SK-N-SH (cell line): ENCODE measurements at regions not wholly inside any gene's neighbourhood (a gene's known extent, or its start where the extent isn't known, plus 50 kb on each side); places are given as distances from the start of the nearest gene placed in this dataset.
A peak's percentile ranks its signal among the peaks of the same experiment; 100 is the strongest.
"Not testable (repeated sequence)": the region's sequence is repeated elsewhere in the genome, so short reads cannot be mapped to it uniquely, and the experiment has no call there.

ENCODE experiments used
- CTCF ChIA-PET: fragments of 300-600, 350-600 bp; formaldehyde crosslinking; extraction: SDS; loops from one replicate; lab custom pipeline; 2021; lab: Yijun Ruan, JAX
- POLR2A ChIA-PET: fragments of 350-600 bp; sonication (Branson Sonifier 250); formaldehyde crosslinking; extraction: SDS; loops from one replicate; lab custom pipeline; 2020; ENCODE audit warnings: antibody characterized with exemption, inconsistent platforms; lab: Yijun Ruan, JAX
- DNase-seq: peaks from one replicate; pipeline ENCODE4 v3.0.0; 2012
- H2AFZ ChIP-seq: fragments of 200-600 bp; sonication (generic); 2 replicates; pipeline ENCODE4 v1.8.1; 2016; ENCODE audit warnings: antibody characterized with exemption, mild to moderate bottlenecking, low read depth
- H3F3A ChIP-seq: fragments of 200-600 bp; sonication (generic); replicated peaks from 2 replicates; pipeline ENCODE3; 2016; ENCODE audit warnings: antibody characterized with exemption, mild to moderate bottlenecking; ENCODE audit not compliant: insufficient read depth
- H3K27ac ChIP-seq, 2 experiments: fragments of 200-500 bp in 1 of 2; fragments of 200-600 bp in 1 of 2; sonication (Bioruptor generic) in 1 of 2; sonication (generic), shearing (Covaris generic) in 1 of 2; 2 replicates each; pipeline versions ENCODE4 v1.5.1 to v1.6.1; 2014 to 2016; ENCODE audit warnings: low read depth in 2 of 2, inconsistent platforms in 1 of 2, low read length in 1 of 2, mild to moderate bottlenecking in 1 of 2, mixed read lengths in 1 of 2
- H3K27me3 ChIP-seq: fragments of 200-600 bp; sonication (generic), shearing (Covaris generic); 2 replicates; pipeline ENCODE4 v1.6.1; 2016; ENCODE audit warnings: mixed run types; ENCODE audit not compliant: insufficient read depth
- H3K36me3 ChIP-seq, 2 experiments: fragments of 200-500 bp in 1 of 2; fragments of 200-600 bp in 1 of 2; sonication (Bioruptor generic) in 1 of 2; sonication (generic) in 1 of 2; replicated peaks in 1 of 2; 2 replicates each; pipeline versions ENCODE3 to v1.5.1; 2014 to 2016; ENCODE audit warnings: low read length in 1 of 2, mild to moderate bottlenecking in 1 of 2; ENCODE audit not compliant: insufficient read depth in 2 of 2, control insufficient read depth in 1 of 2
- H3K4me1 ChIP-seq, 2 experiments: fragments of 200-500 bp in 1 of 2; fragments of 200-600 bp in 1 of 2; sonication (Bioruptor generic) in 1 of 2; sonication (generic), shearing (Covaris generic) in 1 of 2; 2 replicates each; pipeline versions ENCODE4 v1.5.1 to v1.6.1; 2014 to 2016; ENCODE audit warnings: low read depth in 1 of 2, low read length in 1 of 2, mixed run types in 1 of 2; ENCODE audit not compliant: insufficient read depth in 2 of 2, control insufficient read depth in 1 of 2
- H3K4me2 ChIP-seq: fragments of 200-600 bp; sonication (generic), shearing (Covaris generic); 2 replicates; pipeline ENCODE4 v1.6.1; 2017; ENCODE audit warnings: mixed run types
- H3K4me3 ChIP-seq, 2 experiments: fragments of 200-500 bp in 1 of 2; fragments of 200-600 bp in 1 of 2; sonication (Bioruptor generic) in 1 of 2; sonication (generic), shearing (Covaris generic) in 1 of 2; 2 replicates each; pipeline versions ENCODE4 v1.5.1 to v1.8.1; 2014 to 2016; ENCODE audit warnings: low read depth in 2 of 2, inconsistent platforms in 1 of 2, low read length in 1 of 2, mild to moderate bottlenecking in 1 of 2, mixed read lengths in 1 of 2, moderate library complexity in 1 of 2
- H3K79me2 ChIP-seq: fragments of 200-600 bp; sonication (generic); 2 replicates; pipeline ENCODE4 v1.8.1; 2017; ENCODE audit warnings: mild to moderate bottlenecking; ENCODE audit not compliant: insufficient read depth
- H3K9ac ChIP-seq: fragments of 200-600 bp; sonication (generic); 2 replicates; pipeline ENCODE4 v1.6.1; 2017; ENCODE audit warnings: mixed run types
- H3K9me2 ChIP-seq: fragments of 200-600 bp; sonication (generic); 2 replicates; pipeline ENCODE4 v1.6.1; 2017; ENCODE audit warnings: mixed run types
- H3K9me3 ChIP-seq: fragments of 200-600 bp; sonication (generic); 2 replicates; pipeline ENCODE4 v1.6.1; 2017; ENCODE audit warnings: mixed run types, mild to moderate bottlenecking, moderate library complexity
- H4K20me1 ChIP-seq: fragments of 200-600 bp; sonication (generic); 2 replicates; pipeline ENCODE4 v1.6.1; 2017; ENCODE audit warnings: mild to moderate bottlenecking, mixed run types; ENCODE audit not compliant: insufficient read depth
- GABPA ChIP-seq: IDR thresholded peaks from 2 replicates; pipeline ENCODE4 v1.4.0; 2012; ENCODE audit warnings: low read depth, mild to moderate bottlenecking
- GATA2 ChIP-seq: sonication (generic); formaldehyde crosslinking; IDR thresholded peaks from 2 replicates; pipeline ENCODE4 v1.5.0; 2020; ENCODE audit warnings: mild to moderate bottlenecking, missing genetic modification reagents
- JUND ChIP-seq: IDR thresholded peaks from 2 replicates; pipeline ENCODE4 v1.4.0; 2012
- MXI1 ChIP-seq: IDR thresholded peaks from 2 replicates; pipeline ENCODE4 v1.6.1; 2012; ENCODE audit warnings: mild to moderate bottlenecking, low read depth, low read length, improper control_type of control experiment
- NFIC ChIP-seq: IDR thresholded peaks from 2 replicates; pipeline ENCODE4 v1.4.0; 2012; ENCODE audit warnings: borderline replicate concordance
- RAD21 ChIP-seq: IDR thresholded peaks from 2 replicates; pipeline ENCODE4 v1.6.1; 2012; ENCODE audit warnings: mild to moderate bottlenecking, low read length
- REST ChIP-seq: IDR thresholded peaks from 2 replicates; pipeline ENCODE4 v1.6.1; 2012; ENCODE audit warnings: mild to moderate bottlenecking, low read depth, low read length, moderate library complexity
- TCF12 ChIP-seq: IDR thresholded peaks from 2 replicates; pipeline ENCODE4 v1.4.0; 2012
- TEAD4 ChIP-seq: IDR thresholded peaks from 2 replicates; pipeline ENCODE4 v1.4.0; 2012; ENCODE audit warnings: mild to moderate bottlenecking, borderline replicate concordance; ENCODE audit not compliant: insufficient read depth
- WGBS: methylation state at CpG from one replicate; pipeline ENCODE4 v1.1.6; 2017; ENCODE audit warnings: low lambda C conversion rate; 5-methylcytosine and 5-hydroxymethylcytosine counted together
- TF ChIP-seq, protein P1 (sequence below): IDR thresholded peaks from 2 replicates; pipeline ENCODE4; 2012
- TF ChIP-seq, protein P2 (sequence below): fragments of 200-600 bp; sonication (generic); IDR thresholded peaks from 2 replicates; pipeline ENCODE4 v1.6.1; 2017; ENCODE audit warnings: antibody characterized with exemption, mild to moderate bottlenecking, moderate library complexity
- TF ChIP-seq, protein P3 (sequence below): fragments of 150-350 bp; IDR thresholded peaks from 2 replicates; pipeline ENCODE4 v1.6.1; 2016; ENCODE audit warnings: mild to moderate bottlenecking, low read depth, low read length

DNA sequence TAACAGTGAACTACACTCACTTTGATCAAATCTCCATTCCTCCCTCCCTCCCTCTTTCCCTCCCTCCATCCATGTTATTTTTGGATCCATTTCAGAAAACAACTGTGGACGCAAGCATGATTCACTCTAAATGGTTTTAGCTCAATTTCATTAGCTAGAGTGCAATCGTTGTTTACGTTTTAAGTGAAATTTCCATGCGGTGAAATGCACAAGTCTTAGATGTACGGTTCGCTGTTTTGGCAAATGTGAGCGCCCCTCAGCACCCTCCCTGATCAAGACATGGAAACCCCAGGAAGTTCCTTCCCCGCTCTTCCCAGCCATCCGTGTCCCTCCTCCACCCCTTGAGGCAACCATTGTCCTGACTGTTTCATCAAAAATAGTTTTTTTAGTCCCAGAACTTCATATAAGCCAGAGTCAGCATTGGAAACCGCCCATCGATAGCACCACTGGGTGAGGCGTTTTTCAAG lies 206.3 kb downstream of the NPIPB11 start:
- H3K9me2 ChIP-seq, H3K79me2 ChIP-seq, H3K36me3 ChIP-seq, DNase-seq, H3K9ac ChIP-seq, CTCF ChIA-PET, POLR2A ChIA-PET, H3K9me3 ChIP-seq, H3F3A ChIP-seq, H4K20me1 ChIP-seq, H3K27me3 ChIP-seq: not testable (repeated sequence)
- peak; percentile 38; the same call in 1 of the 2 replicates for TF ChIP-seq NFIC
- Histone ChIP-seq H3K27ac (peak overlapping the region; percentile 68 to 71), H3K4me2 (peak overlapping the region; percentile 57; the same call in 1 of the 2 replicates), H2AFZ (peak overlapping the region; percentile 22; the same call in 1 of the 2 replicates), H3K4me1 (peaks cover 3 to 44% of the 10 kb centered on the region in 2 experiments; a peak in 1 of 4 replicates), H3K4me3 (0 out of 4 replicates have a peak overlapping the region, but pooled peaks of 1 of the 2 experiments have one; percentile 23)
- 9% methylated on average over 12 of the region's 12 CpGs for WGBS

DNA sequence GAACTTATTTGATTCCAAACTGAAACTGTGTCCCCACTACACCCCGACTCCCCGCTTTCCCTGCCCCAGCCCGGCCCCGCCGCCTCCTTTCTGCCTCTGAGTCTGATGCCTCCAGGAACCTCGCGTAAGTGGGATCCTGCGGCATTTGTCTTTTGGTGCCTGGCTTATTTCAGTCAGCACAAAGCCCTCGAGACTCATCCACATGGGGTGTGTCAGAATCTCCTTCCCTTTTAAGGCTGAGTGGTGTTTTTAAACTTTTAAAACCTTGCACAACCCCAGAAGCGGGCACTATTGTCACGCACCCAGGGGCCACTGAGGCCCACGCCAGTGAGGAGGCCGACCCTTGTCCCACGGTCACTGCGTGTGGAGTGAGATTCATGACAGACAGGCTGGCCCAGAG lies 206.9 kb downstream of the NPIPB11 start:
- peak overlapping the region; percentile 57; the same call in 1 of the 2 replicates for H3K4me2 ChIP-seq
- peak overlapping the region; percentile 60 to 68; a peak in 3 of 4 replicates for H3K27ac ChIP-seq
- H2AFZ ChIP-seq = not testable (repeated sequence)

GRCh38 chr16:29198731-29199521 lies 207.6 kb downstream of the NPIPB11 start:
- Histone ChIP-seq H2AFZ (no peak overlapping the region), H4K20me1 (no peaks in the 10 kb centered on the region), H3K36me3 (no peaks in the 10 kb centered on the region), H3K4me1 (peaks cover 3 to 44% of the 10 kb centered on the region in 2 experiments; a peak in 1 of 4 replicates), H3K9me2 (no peaks in the 10 kb centered on the region), H3K27me3 (no peaks in the 10 kb centered on the region), H3K4me2 (no peak overlapping the region), H3K79me2 (no peaks in the 10 kb centered on the region), H3K27ac (peak overlapping the region; percentile 36 to 68; a peak in 2 of 4 replicates), H3K9ac (no peak overlapping the region), H3K9me3 (no peaks in the 10 kb centered on the region), H3K4me3 (no peak overlapping the region), H3F3A (no peaks in the 10 kb centered on the region)
- ChIA-PET CTCF (no interaction called here), POLR2A (no interaction called here)
- WGBS = 85% methylated on average over 16 of the region's 23 CpGs
- no peak for DNase-seq
- no peak for TF ChIP-seq RAD21
- TF ChIP-seq JUND = no peak
- no peak for TF ChIP-seq TEAD4
- TF ChIP-seq MXI1 = no peak
- TF ChIP-seq, protein P1, sequence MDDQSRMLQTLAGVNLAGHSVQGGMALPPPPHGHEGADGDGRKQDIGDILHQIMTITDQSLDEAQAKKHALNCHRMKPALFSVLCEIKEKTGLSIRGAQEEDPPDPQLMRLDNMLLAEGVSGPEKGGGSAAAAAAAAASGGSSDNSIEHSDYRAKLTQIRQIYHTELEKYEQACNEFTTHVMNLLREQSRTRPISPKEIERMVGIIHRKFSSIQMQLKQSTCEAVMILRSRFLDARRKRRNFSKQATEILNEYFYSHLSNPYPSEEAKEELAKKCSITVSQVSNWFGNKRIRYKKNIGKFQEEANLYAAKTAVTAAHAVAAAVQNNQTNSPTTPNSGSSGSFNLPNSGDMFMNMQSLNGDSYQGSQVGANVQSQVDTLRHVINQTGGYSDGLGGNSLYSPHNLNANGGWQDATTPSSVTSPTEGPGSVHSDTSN = no peak
- no peak for TF ChIP-seq TCF12
- TF ChIP-seq, protein P2, sequence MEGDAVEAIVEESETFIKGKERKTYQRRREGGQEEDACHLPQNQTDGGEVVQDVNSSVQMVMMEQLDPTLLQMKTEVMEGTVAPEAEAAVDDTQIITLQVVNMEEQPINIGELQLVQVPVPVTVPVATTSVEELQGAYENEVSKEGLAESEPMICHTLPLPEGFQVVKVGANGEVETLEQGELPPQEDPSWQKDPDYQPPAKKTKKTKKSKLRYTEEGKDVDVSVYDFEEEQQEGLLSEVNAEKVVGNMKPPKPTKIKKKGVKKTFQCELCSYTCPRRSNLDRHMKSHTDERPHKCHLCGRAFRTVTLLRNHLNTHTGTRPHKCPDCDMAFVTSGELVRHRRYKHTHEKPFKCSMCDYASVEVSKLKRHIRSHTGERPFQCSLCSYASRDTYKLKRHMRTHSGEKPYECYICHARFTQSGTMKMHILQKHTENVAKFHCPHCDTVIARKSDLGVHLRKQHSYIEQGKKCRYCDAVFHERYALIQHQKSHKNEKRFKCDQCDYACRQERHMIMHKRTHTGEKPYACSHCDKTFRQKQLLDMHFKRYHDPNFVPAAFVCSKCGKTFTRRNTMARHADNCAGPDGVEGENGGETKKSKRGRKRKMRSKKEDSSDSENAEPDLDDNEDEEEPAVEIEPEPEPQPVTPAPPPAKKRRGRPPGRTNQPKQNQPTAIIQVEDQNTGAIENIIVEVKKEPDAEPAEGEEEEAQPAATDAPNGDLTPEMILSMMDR = no peak
- no peak for TF ChIP-seq GABPA
- TF ChIP-seq REST = no peak
- TF ChIP-seq, protein P3, sequence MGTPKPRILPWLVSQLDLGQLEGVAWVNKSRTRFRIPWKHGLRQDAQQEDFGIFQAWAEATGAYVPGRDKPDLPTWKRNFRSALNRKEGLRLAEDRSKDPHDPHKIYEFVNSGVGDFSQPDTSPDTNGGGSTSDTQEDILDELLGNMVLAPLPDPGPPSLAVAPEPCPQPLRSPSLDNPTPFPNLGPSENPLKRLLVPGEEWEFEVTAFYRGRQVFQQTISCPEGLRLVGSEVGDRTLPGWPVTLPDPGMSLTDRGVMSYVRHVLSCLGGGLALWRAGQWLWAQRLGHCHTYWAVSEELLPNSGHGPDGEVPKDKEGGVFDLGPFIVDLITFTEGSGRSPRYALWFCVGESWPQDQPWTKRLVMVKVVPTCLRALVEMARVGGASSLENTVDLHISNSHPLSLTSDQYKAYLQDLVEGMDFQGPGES = no peak
- TF ChIP-seq NFIC = no peak
- TF ChIP-seq GATA2 (CRISPR knock-in tag) = no peak

More for the DNA sequence above, 206.9 kb downstream of the NPIPB11 start:
- H3K9me2 ChIP-seq, DNase-seq, H4K20me1 ChIP-seq, H3F3A ChIP-seq, H3K4me3 ChIP-seq, POLR2A ChIA-PET, CTCF ChIA-PET, H3K9me3 ChIP-seq, H3K27me3 ChIP-seq, H3K9ac ChIP-seq, H3K79me2 ChIP-seq, H3K36me3 ChIP-seq: not testable (repeated sequence)
- 78% methylated on average over 15 of the region's 15 CpGs for WGBS
- H3K4me1 ChIP-seq = peaks cover 3 to 44% of the 10 kb centered on the region in 2 experiments; a peak in 1 of 4 replicates
